PC-3 (cell line): ENCODE measurements at regions not wholly inside any gene's neighbourhood (a gene's known extent, or its start where the extent isn't known, plus 50 kb on each side); places are given as distances from the start of the nearest gene placed in this dataset.

Experiments
- ATAC-seq: fragments of 200-7000 bp; cut with Tn5 transposase; 2 replicates; pipeline ENCODE4 v1.9.1; 2020; ENCODE audit warnings: mild to moderate bottlenecking, moderate library complexity
- BruUV-seq: library from RNA; stranded (reverse); fragments of 400-500 nt; replicated peaks from 2 replicates; lab custom pipeline; 2021; lab: Mats Ljungman, UMichigan
- CTCF ChIA-PET: fragments of 300-600 bp; sonication (Branson Sonifier 250); formaldehyde crosslinking; loops from one replicate; lab custom pipeline; 2022; ENCODE audit warnings: antibody characterized with exemption; lab: Charles Lee
- POLR2A ChIA-PET: fragments of 300-600 bp; sonication (Branson Sonifier 250); formaldehyde crosslinking; loops from one replicate; lab custom pipeline; 2022; ENCODE audit warnings: antibody characterized with exemption; ENCODE audit not compliant: unreplicated experiment; lab: Charles Lee
- DNase-seq: peaks from one replicate; pipeline ENCODE4 v3.0.0-alpha.2; 2015
- H2AFZ ChIP-seq: fragments of 300-600 bp; sonication (generic); 2 replicates; pipeline ENCODE4 v1.6.0; 2016; ENCODE audit warnings: antibody characterized with exemption, low read length
- H3F3A ChIP-seq: fragments of 300-600 bp; sonication (generic); one replicate; pipeline ENCODE4 v1.6.0; 2017; ENCODE audit warnings: antibody characterized with exemption, low read length, control low read depth, mild to moderate bottlenecking; ENCODE audit not compliant: unreplicated experiment
- H3K27ac ChIP-seq: fragments of 300-600 bp; sonication (generic); 2 replicates; pipeline ENCODE4 v1.5.1; 2016; ENCODE audit warnings: mild to moderate bottlenecking, low read length
- H3K27me3 ChIP-seq: fragments of 300-600 bp; sonication (generic); 2 replicates; pipeline ENCODE4 v1.6.1; 2016; ENCODE audit warnings: low read length, mixed read lengths
- H3K36me3 ChIP-seq: fragments of 300-600 bp; sonication (generic); 2 replicates; pipeline ENCODE4 v1.6.1; 2016; ENCODE audit warnings: low read depth, mixed run types, low read length, mixed read lengths
- H3K4me1 ChIP-seq: fragments of 300-600 bp; sonication (generic); 2 replicates; pipeline ENCODE4 v1.5.1; 2016; ENCODE audit warnings: low read length; ENCODE audit not compliant: insufficient read depth
- H3K4me2 ChIP-seq: fragments of 300-600 bp; sonication (generic); 2 replicates; pipeline ENCODE4 v1.6.0; 2016; ENCODE audit warnings: low read length
- H3K4me3 ChIP-seq: fragments of 300-600 bp; sonication (generic); 2 replicates; pipeline ENCODE4 v1.5.1; 2016; ENCODE audit warnings: mild to moderate bottlenecking, low read length, mixed read lengths
- H3K79me2 ChIP-seq: fragments of 300-600 bp; sonication (generic); 2 replicates; pipeline ENCODE4 v1.6.1; 2017; ENCODE audit warnings: low read length, mixed read lengths
- H3K9ac ChIP-seq: fragments of 300-600 bp; sonication (generic); 2 replicates; pipeline ENCODE4 v1.6.0; 2016; ENCODE audit warnings: mild to moderate bottlenecking, low read length
- H3K9me2 ChIP-seq: fragments of 300-600 bp; sonication (generic); replicated peaks from 2 replicates; pipeline ENCODE4 v1.6.1; 2016; ENCODE audit warnings: mixed run types, low read length, mixed read lengths
- H3K9me3 ChIP-seq: fragments of 300-600 bp; sonication (generic); 2 replicates; pipeline ENCODE4 v1.6.1; 2016; ENCODE audit warnings: low read length, mixed read lengths
- H4K20me1 ChIP-seq: fragments of 300-600 bp; sonication (generic); 2 replicates; pipeline ENCODE4 v1.6.1; 2016; ENCODE audit warnings: low read length, mixed read lengths
- EZH2 ChIP-seq: fragments of 300-600 bp; sonication (generic); IDR thresholded peaks from one replicate; pipeline ENCODE4 v1.6.1; 2017; ENCODE audit warnings: antibody characterized with exemption, mild to moderate bottlenecking, low read length; ENCODE audit not compliant: unreplicated experiment
- EZH2phosphoT487 ChIP-seq: fragments of 300-600 bp; sonication (generic); IDR thresholded peaks from 2 replicates; pipeline ENCODE4 v1.6.1; 2018; ENCODE audit warnings: mild to moderate bottlenecking, antibody characterized with exemption, low read length, borderline replicate concordance
- intact Hi-C: fragments of 100-400 bp; cut with micrococcal nuclease; formaldehyde crosslinking; loops from 2 replicates; pipeline ENCODE4 v1.9.0; 2023
- TF ChIP-seq, protein P1 (sequence below): fragments of 300-600 bp; sonication (generic); conservative IDR thresholded peaks from 2 replicates; pipeline ENCODE4 v1.5.1; 2017; ENCODE audit warnings: antibody characterized with exemption, low read depth, mild to moderate bottlenecking, low read length

GRCh38 chr3:157913741-157914150, 192.5 kb downstream of the SHOX2 start:
- H3K27ac ChIP-seq = peak overlapping the region; percentile 16; the same call in 1 of the 2 replicates
- no peak overlapping the region for H2AFZ ChIP-seq
- ATAC-seq = peak; percentile 30
- no peaks in the 10 kb centered on the region for H3K36me3 ChIP-seq
- no peaks in the 10 kb centered on the region for H3F3A ChIP-seq
- no peaks in the 10 kb centered on the region for H4K20me1 ChIP-seq
- DNase-seq = peak; percentile 34
- H3K4me2 ChIP-seq = no peak overlapping the region
- intact Hi-C loops = loop anchor here (1.0 to 2.0 kb wide), 4 partner anchors 69 to 399 kb away; no protein-coding TSS in a partner anchor
- no peaks in the 10 kb centered on the region for H3K9me3 ChIP-seq
- H3K27me3 ChIP-seq = no peaks in the 10 kb centered on the region
- ChIA-PET POLR2A (no interaction called here), CTCF (no interaction called here)
- H3K4me3 ChIP-seq = no peak overlapping the region
- no peaks in the 10 kb centered on the region for H3K9me2 ChIP-seq
- peaks cover 46% of the 10 kb centered on the region for H3K4me1 ChIP-seq
- no peaks in the 10 kb centered on the region for H3K79me2 ChIP-seq
- no TSS peak for BruUV-seq
- no peak overlapping the region for H3K9ac ChIP-seq
- TF ChIP-seq, protein P1, sequence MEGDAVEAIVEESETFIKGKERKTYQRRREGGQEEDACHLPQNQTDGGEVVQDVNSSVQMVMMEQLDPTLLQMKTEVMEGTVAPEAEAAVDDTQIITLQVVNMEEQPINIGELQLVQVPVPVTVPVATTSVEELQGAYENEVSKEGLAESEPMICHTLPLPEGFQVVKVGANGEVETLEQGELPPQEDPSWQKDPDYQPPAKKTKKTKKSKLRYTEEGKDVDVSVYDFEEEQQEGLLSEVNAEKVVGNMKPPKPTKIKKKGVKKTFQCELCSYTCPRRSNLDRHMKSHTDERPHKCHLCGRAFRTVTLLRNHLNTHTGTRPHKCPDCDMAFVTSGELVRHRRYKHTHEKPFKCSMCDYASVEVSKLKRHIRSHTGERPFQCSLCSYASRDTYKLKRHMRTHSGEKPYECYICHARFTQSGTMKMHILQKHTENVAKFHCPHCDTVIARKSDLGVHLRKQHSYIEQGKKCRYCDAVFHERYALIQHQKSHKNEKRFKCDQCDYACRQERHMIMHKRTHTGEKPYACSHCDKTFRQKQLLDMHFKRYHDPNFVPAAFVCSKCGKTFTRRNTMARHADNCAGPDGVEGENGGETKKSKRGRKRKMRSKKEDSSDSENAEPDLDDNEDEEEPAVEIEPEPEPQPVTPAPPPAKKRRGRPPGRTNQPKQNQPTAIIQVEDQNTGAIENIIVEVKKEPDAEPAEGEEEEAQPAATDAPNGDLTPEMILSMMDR = no peak
- no peak for TF ChIP-seq EZH2

DNA sequence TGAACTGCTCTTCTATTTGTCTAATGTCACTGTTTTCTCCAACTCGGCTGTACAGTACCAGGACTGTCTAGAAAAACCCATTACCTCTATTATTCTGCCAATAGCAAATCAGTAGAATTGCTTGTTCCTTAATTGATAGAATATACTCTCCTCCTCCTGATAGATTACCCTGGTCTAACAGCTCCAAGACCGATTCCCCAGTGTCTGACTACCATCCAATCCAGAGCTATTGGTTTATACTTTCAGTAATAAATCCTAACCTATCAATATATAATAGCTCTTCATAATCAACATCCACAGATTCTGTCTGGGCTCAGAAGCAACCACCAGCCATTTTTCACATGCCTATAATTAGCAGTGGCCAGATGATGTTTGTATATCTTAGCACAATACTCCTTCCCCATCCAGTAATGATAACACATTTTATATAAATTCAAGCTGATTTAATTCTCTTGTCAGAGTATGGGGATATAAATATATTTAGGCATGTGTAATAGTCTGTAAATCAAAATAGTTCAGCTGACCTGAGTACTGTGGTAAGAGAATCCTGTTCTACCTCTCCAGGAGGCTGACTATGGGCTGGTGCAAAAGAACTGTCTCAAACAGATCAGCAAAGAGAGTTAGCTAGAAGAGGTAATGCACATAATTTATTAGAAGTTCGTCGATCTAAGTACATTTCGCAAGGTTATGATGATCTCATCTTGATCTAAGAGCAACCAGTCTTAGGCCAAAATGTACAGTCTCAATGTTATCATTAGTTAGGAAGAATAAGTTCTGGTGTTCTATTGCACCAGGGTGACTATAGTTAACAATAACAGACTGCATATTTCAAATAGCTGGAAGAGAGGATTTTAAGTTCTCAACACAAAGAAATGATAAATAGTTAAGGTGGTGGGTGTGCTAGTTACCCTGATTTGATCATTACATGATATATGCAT, 193.4 kb downstream of the SHOX2 start:
- Histone ChIP-seq H3K4me2 (no peak overlapping the region), H4K20me1 (no peaks in the 10 kb centered on the region), H3K27ac (no peak overlapping the region), H2AFZ (no peak overlapping the region), H3K9ac (no peak overlapping the region), H3K4me1 (peaks cover 44% of the 10 kb centered on the region), H3K36me3 (no peaks in the 10 kb centered on the region), H3K4me3 (no peak overlapping the region), H3F3A (no peaks in the 10 kb centered on the region), H3K9me3 (no peaks in the 10 kb centered on the region), H3K27me3 (no peaks in the 10 kb centered on the region), H3K79me2 (no peaks in the 10 kb centered on the region), H3K9me2 (no peaks in the 10 kb centered on the region)
- no peak for ATAC-seq
- DNase-seq = no peak
- intact Hi-C loops = no loop called here
- no TSS peak for BruUV-seq
- CTCF ChIA-PET = interaction anchor here (0.6 kb wide), 1 partner anchor 295 kb away, joined by 7 read pairs; no protein-coding TSS in a partner anchor
- POLR2A ChIA-PET = interaction anchor here (0.5 kb wide), 1 partner anchor 282 kb away, joined by 3 read pairs; no protein-coding TSS in a partner anchor
- TF ChIP-seq EZH2phosphoT487 = no peak
- TF ChIP-seq EZH2 = no peak

- ATAC-seq (peak; percentile 98), DNase-seq (peak; percentile 57)
- TF ChIP-seq EZH2phosphoT487 = no peak
- TF ChIP-seq, protein P1 = peak; percentile 57
- Histone ChIP-seq H3K9ac (no peak overlapping the region), H4K20me1 (no peaks in the 10 kb centered on the region), H3F3A (no peaks in the 10 kb centered on the region), H3K27me3 (no peaks in the 10 kb centered on the region), H2AFZ (no peak overlapping the region), H3K4me1 (no peaks in the 10 kb centered on the region), H3K79me2 (no peaks in the 10 kb centered on the region), H3K4me3 (no peak overlapping the region), H3K9me3 (no peaks in the 10 kb centered on the region), H3K4me2 (no peak overlapping the region), H3K27ac (no peak overlapping the region), H3K36me3 (no peaks in the 10 kb centered on the region), H3K9me2 (no peaks in the 10 kb centered on the region)
- BruUV-seq = no TSS peak
- POLR2A ChIA-PET = no interaction called here
- CTCF ChIA-PET = no interaction called here
- intact Hi-C loops = loop anchor here (1.0 to 5.0 kb wide), 3 partner anchors 139 to 374 kb away; no protein-coding TSS in a partner anchor
These were observed 199.6 kb downstream of the SHOX2 start for GRCh38 chr3:157906627-157907026.
